K562 (cell line): ENCODE measurements at regions not wholly inside any gene's neighbourhood (a gene's known extent, or its start where the extent isn't known, plus 50 kb on each side); places are given as distances from the start of the nearest gene placed in this dataset.
A peak's percentile ranks its signal among the peaks of the same experiment; 100 is the strongest.

Source experiments
- ATAC-seq: fragments of 200-7000 bp; cut with Tn5 transposase; 3 replicates; pipeline ENCODE4 v1.9.1; 2020; ENCODE audit warnings: moderate library complexity
- BruUV-seq: library from RNA; stranded (reverse); fragments of 400-500 nt; replicated peaks from 2 replicates; lab custom pipeline; 2021; lab: Mats Ljungman, UMichigan
- CTCF ChIA-PET: fragments of 300-600 bp; formaldehyde crosslinking; extraction: SDS; loops from one replicate; lab custom pipeline; 2021; ENCODE audit warnings: low intra/inter-chr PET ratio; lab: Yijun Ruan, JAX
- POLR2A ChIA-PET: fragments of 300-600, 350-650 bp; sonication (Branson Sonifier 250); formaldehyde crosslinking; extraction: SDS; loops from one replicate; lab custom pipeline; 2021; ENCODE audit warnings: antibody characterized with exemption, inconsistent platforms; lab: Yijun Ruan, JAX
- DNase-seq, 4 experiments: peaks; one replicate each; pipeline versions ENCODE4 v3.0.0 to v3.0.0-alpha.2; 2011 to 2018; ENCODE audit warnings: low spot score in 3 of 4, mixed read lengths in 3 of 4; ENCODE audit errors: extremely low read depth in 1 of 4
- FAIRE-seq: peaks from 2 replicates; lab custom pipeline; 2011; peaks lifted over from hg19 to GRCh38; lab: Jason Lieb, UNC
- H2AFZ ChIP-seq: 2 replicates; pipeline ENCODE4 v1.6.0; 2011; ENCODE audit warnings: low read depth, low read length, control low read depth, inconsistent platforms
- H3K27ac ChIP-seq: fragments of 200-600 bp; 3 replicates; pipeline ENCODE4 v1.8.0; 2011; ENCODE audit warnings: low read depth, mild to moderate bottlenecking, control low read depth, inconsistent platforms, low read length, moderate library complexity, mixed read lengths; ENCODE audit errors: extremely low read depth
- H3K27me3 ChIP-seq, 2 experiments: fragments of 300-600 bp in 1 of 2; 2 replicates in 1 of 2; 3 replicates in 1 of 2; pipeline versions ENCODE4 v1.6.0 to v1.8.0; 2011; ENCODE audit warnings: inconsistent platforms in 2 of 2, low read length in 2 of 2, mild to moderate bottlenecking in 1 of 2, mixed read lengths in 1 of 2, moderate library complexity in 1 of 2; ENCODE audit not compliant: control insufficient read depth in 2 of 2, insufficient read depth in 2 of 2
- H3K36me3 ChIP-seq: fragments of 300-600 bp; 3 replicates; pipeline ENCODE4 v1.8.0; 2011; ENCODE audit warnings: mild to moderate bottlenecking, low read length, inconsistent platforms; ENCODE audit not compliant: control insufficient read depth, insufficient read depth
- H3K4me1 ChIP-seq, 2 experiments: fragments of 200-600 bp in 1 of 2; replicated peaks in 1 of 2; 2 replicates in 1 of 2; 3 replicates in 1 of 2; pipeline versions ENCODE4 v1.5.1 to v1.8.0; 2011; ENCODE audit warnings: inconsistent platforms in 2 of 2, low read length in 2 of 2, mild to moderate bottlenecking in 1 of 2, mixed read lengths in 1 of 2, moderate library complexity in 1 of 2; ENCODE audit not compliant: control insufficient read depth in 2 of 2, insufficient read depth in 2 of 2
- H3K4me2 ChIP-seq: 2 replicates; pipeline ENCODE4 v1.6.1; 2011; ENCODE audit warnings: low read length, control low read depth, inconsistent platforms, mixed read lengths; ENCODE audit not compliant: insufficient read depth
- H3K4me3 ChIP-seq: fragments of 200-600 bp; sonication (generic), shearing (Covaris generic); 2 replicates; pipeline ENCODE4 v1.5.1; 2016; ENCODE audit warnings: control low read depth, inconsistent platforms
- H3K79me2 ChIP-seq: fragments of 200-600 bp; 3 replicates; pipeline ENCODE4 v1.8.0; 2011; ENCODE audit warnings: low read length, inconsistent platforms; ENCODE audit not compliant: control insufficient read depth, insufficient read depth
- H3K9ac ChIP-seq, 2 experiments: 2 replicates each; pipeline versions ENCODE4 v1.6.0 to v1.6.1; 2011; ENCODE audit warnings: low read depth in 2 of 2, low read length in 2 of 2, control low read depth in 1 of 2, inconsistent platforms in 1 of 2, mild to moderate bottlenecking in 1 of 2, mixed read lengths in 1 of 2; ENCODE audit not compliant: insufficient read depth in 1 of 2
- H3K9me1 ChIP-seq: one replicate; pipeline ENCODE4 v1.6.0; 2011; ENCODE audit warnings: inconsistent platforms, mild to moderate bottlenecking, low read length, moderate library complexity; ENCODE audit not compliant: control insufficient read depth, insufficient read depth
- H3K9me3 ChIP-seq: replicated peaks from 2 replicates; pipeline ENCODE4 v1.5.1; 2011; ENCODE audit warnings: low read depth, low read length, inconsistent platforms; ENCODE audit not compliant: control insufficient read depth, insufficient read depth
- H4K20me1 ChIP-seq: replicated peaks from 2 replicates; pipeline ENCODE4 v1.6.1; 2011; ENCODE audit warnings: low read length, inconsistent platforms, mixed read lengths; ENCODE audit not compliant: control insufficient read depth, insufficient read depth
- DNMT1 ChIP-seq: fragments of 450-650 bp; IDR thresholded peaks from 2 replicates; pipeline ENCODE4 v1.6.1; 2016; ENCODE audit warnings: antibody characterized with exemption, mild to moderate bottlenecking
- ESRRA ChIP-seq: fragments of 450-650 bp; IDR thresholded peaks from 2 replicates; pipeline ENCODE4 v1.6.1; 2014; ENCODE audit warnings: low read depth, mild to moderate bottlenecking, moderate library complexity, borderline replicate concordance
- NFXL1 ChIP-seq: fragments of 450-650 bp; formaldehyde crosslinking; IDR thresholded peaks from 2 replicates; pipeline ENCODE4 v1.4.0; 2021; ENCODE audit warnings: mild to moderate bottlenecking
- NR1H2 ChIP-seq: sonication (generic); formaldehyde crosslinking; IDR thresholded peaks from 2 replicates; pipeline ENCODE4 v1.4.0; 2020; ENCODE audit warnings: mild to moderate bottlenecking, missing genetic modification reagents
- RFX5 ChIP-seq: IDR thresholded peaks from 2 replicates; pipeline ENCODE4 v1.6.1; 2011; ENCODE audit warnings: low read depth, mild to moderate bottlenecking, improper control_type of control experiment, low read length
- ZBTB7A ChIP-seq: IDR thresholded peaks from 2 replicates; pipeline ENCODE4 v1.6.1; 2011; ENCODE audit warnings: low read depth, mild to moderate bottlenecking, low read length, moderate library complexity, borderline replicate concordance; ENCODE audit not compliant: control insufficient read depth
- ZC3H4 ChIP-seq: sonication (generic); formaldehyde crosslinking; IDR thresholded peaks from 2 replicates; pipeline ENCODE4 v1.9.0; 2021; ENCODE audit warnings: missing genetic modification reagents, borderline replicate concordance
- ZNF324 ChIP-seq: fragments of 250-450 bp; sonication (Bioruptor Pico); IDR thresholded peaks from 2 replicates; pipeline ENCODE4 v1.4.0; 2020; ENCODE audit warnings: mild to moderate bottlenecking
- WGBS: fragments of 100-300 bp; shearing (Covaris generic); methylation state at CpG from one replicate; pipeline ENCODE4 v1.1.6; 2016; ENCODE audit warnings: low coverage, mixed read lengths; ENCODE audit not compliant: insufficient coverage; ENCODE audit errors: missing lambda C conversion rate; 5-methylcytosine and 5-hydroxymethylcytosine counted together
- in situ Hi-C: fragments of 300-500 bp; cut with MboI; formaldehyde crosslinking; loops from 4 replicates; pipeline ENCODE4 v1.15.0; 2018; ENCODE audit warnings: inconsistent platforms, mixed read lengths
- intact Hi-C: fragments of 100-400 bp; cut with micrococcal nuclease; formaldehyde crosslinking; loops from 2 replicates; pipeline ENCODE4 v1.14.2; 2022
- TF ChIP-seq, protein P1 (sequence below), 2 experiments: fragments of 200-800 bp in 1 of 2; sonication (Bioruptor generic) in 1 of 2; sonication (generic) in 1 of 2; formaldehyde crosslinking in 1 of 2; IDR thresholded peaks in 1 of 2; conservative IDR thresholded peaks in 1 of 2; 2 replicates each; pipeline versions ENCODE4 v1.5.0 to v1.6.1; 2016 to 2020; ENCODE audit warnings: missing compliant biosample characterization in 1 of 2, missing genetic modification characterization in 1 of 2, missing genetic modification reagents in 1 of 2
- TF ChIP-seq, protein P2 (sequence below): fragments of 450-650 bp; IDR thresholded peaks from 2 replicates; pipeline ENCODE4 v1.7.0; 2016; ENCODE audit warnings: borderline replicate concordance
- TF ChIP-seq, protein P3 (sequence below): conservative IDR thresholded peaks from 2 replicates; pipeline ENCODE4 v1.6.1; 2011; ENCODE audit warnings: low read depth, mild to moderate bottlenecking, low read length; ENCODE audit not compliant: control insufficient read depth
- TF ChIP-seq, protein P4 (sequence below): sonication (generic); formaldehyde crosslinking; IDR thresholded peaks from 2 replicates; pipeline ENCODE4 v1.8.1; 2023; ENCODE audit warnings: mild to moderate bottlenecking, missing genetic modification reagents

DNA sequence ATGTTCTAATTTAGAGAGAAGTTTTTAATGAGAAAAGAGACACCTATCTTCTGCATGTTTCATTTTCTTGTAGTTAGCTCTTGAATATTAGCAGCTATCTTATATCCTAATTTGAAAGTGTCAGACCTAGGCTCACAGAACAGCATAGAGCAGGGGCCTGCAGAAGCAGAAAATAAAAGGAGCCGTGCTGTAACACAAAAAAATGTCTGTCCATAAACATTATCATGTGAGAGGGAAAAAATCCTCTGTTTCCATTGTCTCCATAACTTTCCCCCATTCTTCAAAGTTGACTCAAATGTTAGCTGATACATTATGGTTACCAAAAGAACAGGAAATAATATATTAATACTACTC is 329.2 kb upstream of the EPHA5 start:
- H3K27me3 ChIP-seq: no peaks in the 10 kb centered on the region
- H3K9ac ChIP-seq: no peak overlapping the region
- H3K79me2 ChIP-seq: no peaks in the 10 kb centered on the region
- H2AFZ ChIP-seq: no peak overlapping the region
- 0% methylated on average over 1 of the region's 1 CpG for WGBS
- ATAC-seq (no peak), DNase-seq (no peak), FAIRE-seq (no peak)
- TF ChIP-seq ZBTB7A: no peak
- TF ChIP-seq ESRRA: no peak
- TF ChIP-seq, protein P1, sequence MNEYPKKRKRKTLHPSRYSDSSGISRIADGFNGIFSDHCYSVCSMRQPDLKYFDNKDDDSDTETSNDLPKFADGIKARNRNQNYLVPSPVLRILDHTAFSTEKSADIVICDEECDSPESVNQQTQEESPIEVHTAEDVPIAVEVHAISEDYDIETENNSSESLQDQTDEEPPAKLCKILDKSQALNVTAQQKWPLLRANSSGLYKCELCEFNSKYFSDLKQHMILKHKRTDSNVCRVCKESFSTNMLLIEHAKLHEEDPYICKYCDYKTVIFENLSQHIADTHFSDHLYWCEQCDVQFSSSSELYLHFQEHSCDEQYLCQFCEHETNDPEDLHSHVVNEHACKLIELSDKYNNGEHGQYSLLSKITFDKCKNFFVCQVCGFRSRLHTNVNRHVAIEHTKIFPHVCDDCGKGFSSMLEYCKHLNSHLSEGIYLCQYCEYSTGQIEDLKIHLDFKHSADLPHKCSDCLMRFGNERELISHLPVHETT (CRISPR knock-in tag; conservative IDR thresholded peaks at IDR 0.05 in 1 of 2, IDR thresholded peaks at IDR 0.05 in 1 of 2): no peak
- TF ChIP-seq, protein P2, sequence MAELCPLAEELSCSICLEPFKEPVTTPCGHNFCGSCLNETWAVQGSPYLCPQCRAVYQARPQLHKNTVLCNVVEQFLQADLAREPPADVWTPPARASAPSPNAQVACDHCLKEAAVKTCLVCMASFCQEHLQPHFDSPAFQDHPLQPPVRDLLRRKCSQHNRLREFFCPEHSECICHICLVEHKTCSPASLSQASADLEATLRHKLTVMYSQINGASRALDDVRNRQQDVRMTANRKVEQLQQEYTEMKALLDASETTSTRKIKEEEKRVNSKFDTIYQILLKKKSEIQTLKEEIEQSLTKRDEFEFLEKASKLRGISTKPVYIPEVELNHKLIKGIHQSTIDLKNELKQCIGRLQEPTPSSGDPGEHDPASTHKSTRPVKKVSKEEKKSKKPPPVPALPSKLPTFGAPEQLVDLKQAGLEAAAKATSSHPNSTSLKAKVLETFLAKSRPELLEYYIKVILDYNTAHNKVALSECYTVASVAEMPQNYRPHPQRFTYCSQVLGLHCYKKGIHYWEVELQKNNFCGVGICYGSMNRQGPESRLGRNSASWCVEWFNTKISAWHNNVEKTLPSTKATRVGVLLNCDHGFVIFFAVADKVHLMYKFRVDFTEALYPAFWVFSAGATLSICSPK: no peak
- no peak for TF ChIP-seq ZC3H4 (CRISPR knock-in tag)
- no peak for TF ChIP-seq NR1H2
- TF ChIP-seq NFXL1: no peak
- no peak for TF ChIP-seq DNMT1
- no peak for TF ChIP-seq ZNF324
- TF ChIP-seq, protein P3, sequence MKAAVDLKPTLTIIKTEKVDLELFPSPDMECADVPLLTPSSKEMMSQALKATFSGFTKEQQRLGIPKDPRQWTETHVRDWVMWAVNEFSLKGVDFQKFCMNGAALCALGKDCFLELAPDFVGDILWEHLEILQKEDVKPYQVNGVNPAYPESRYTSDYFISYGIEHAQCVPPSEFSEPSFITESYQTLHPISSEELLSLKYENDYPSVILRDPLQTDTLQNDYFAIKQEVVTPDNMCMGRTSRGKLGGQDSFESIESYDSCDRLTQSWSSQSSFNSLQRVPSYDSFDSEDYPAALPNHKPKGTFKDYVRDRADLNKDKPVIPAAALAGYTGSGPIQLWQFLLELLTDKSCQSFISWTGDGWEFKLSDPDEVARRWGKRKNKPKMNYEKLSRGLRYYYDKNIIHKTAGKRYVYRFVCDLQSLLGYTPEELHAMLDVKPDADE: no peak
- no peak for TF ChIP-seq RFX5
- TF ChIP-seq, protein P4, sequence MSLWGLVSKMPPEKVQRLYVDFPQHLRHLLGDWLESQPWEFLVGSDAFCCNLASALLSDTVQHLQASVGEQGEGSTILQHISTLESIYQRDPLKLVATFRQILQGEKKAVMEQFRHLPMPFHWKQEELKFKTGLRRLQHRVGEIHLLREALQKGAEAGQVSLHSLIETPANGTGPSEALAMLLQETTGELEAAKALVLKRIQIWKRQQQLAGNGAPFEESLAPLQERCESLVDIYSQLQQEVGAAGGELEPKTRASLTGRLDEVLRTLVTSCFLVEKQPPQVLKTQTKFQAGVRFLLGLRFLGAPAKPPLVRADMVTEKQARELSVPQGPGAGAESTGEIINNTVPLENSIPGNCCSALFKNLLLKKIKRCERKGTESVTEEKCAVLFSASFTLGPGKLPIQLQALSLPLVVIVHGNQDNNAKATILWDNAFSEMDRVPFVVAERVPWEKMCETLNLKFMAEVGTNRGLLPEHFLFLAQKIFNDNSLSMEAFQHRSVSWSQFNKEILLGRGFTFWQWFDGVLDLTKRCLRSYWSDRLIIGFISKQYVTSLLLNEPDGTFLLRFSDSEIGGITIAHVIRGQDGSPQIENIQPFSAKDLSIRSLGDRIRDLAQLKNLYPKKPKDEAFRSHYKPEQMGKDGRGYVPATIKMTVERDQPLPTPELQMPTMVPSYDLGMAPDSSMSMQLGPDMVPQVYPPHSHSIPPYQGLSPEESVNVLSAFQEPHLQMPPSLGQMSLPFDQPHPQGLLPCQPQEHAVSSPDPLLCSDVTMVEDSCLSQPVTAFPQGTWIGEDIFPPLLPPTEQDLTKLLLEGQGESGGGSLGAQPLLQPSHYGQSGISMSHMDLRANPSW (CRISPR knock-in tag): no peak
- in situ Hi-C loops: no loop called here
- BruUV-seq: TSS peak; percentile 49
- ChIA-PET POLR2A (no interaction called here), CTCF (no interaction called here)
- no peaks in the 10 kb centered on the region for H4K20me1 ChIP-seq
- no peak overlapping the region for H3K4me2 ChIP-seq
- H3K9me3 ChIP-seq: 0 out of 2 replicates have a peak, but pooled peaks cover 2% of the 10 kb centered on the region
- H3K9me1 ChIP-seq: no peaks in the 10 kb centered on the region
- no peak overlapping the region for H3K4me3 ChIP-seq
- H3K36me3 ChIP-seq: no peaks in the 10 kb centered on the region
- intact Hi-C loops: no loop called here
- no peaks in the 10 kb centered on the region for H3K4me1 ChIP-seq
- H3K27ac ChIP-seq: 0 out of 3 replicates have a peak overlapping the region, but pooled peaks have one; percentile 22
